Adrenal gland (tissue), 5 donors: ENCODE measurements at regions not wholly inside any gene's neighbourhood (a gene's known extent, or its start where the extent isn't known, plus 50 kb on each side); places are given as distances from the start of the nearest gene placed in this dataset.

Experiments
- CTCF ChIP-seq, 6 experiments: fragments of 450-650 bp in 4 of 6; fragments of 200-600 bp in 2 of 6; sonication (generic) in 1 of 6; IDR thresholded peaks; 1 replicate in 5 of 6; 2 replicates in 1 of 6; pipeline versions ENCODE4 v1.5.1 to v1.8.0; 2016 to 2021; ENCODE audit warnings: antibody characterized with exemption in 6 of 6, mild to moderate bottlenecking in 2 of 6, moderate library complexity in 1 of 6
- POLR2A ChIP-seq, 2 donors: fragments of 450-650 bp; IDR thresholded peaks; one replicate each; pipeline ENCODE4 v1.6.1; 2017; ENCODE audit warnings: antibody characterized with exemption in 2 of 2, mild to moderate bottlenecking in 2 of 2, moderate library complexity in 1 of 2
- donor health status: DM: no; HTN: no; CAD: no.

- TF ChIP-seq CTCF (IDR thresholded peaks at IDR 0.05) (no peak), POLR2A (IDR thresholded peaks at IDR 0.05) (no peak)
These were observed 62.0 kb downstream of the HAPSTR1 start for GRCh38 chr16:9153502-9153864.
